MV-4-11 (cell line): ENCODE measurements at regions not wholly inside any gene's neighbourhood (a gene's known extent, or its start where the extent isn't known, plus 50 kb on each side); places are given as distances from the start of the nearest gene placed in this dataset.

Source experiments
- DNase-seq: peaks from one replicate; lab custom pipeline; 2025; lab: John Stamatoyannopoulos, UW

GRCh38 chr3:193850084-193850619 lies 257.1 kb downstream of the OPA1 start:
- no peak for DNase-seq

DNA sequence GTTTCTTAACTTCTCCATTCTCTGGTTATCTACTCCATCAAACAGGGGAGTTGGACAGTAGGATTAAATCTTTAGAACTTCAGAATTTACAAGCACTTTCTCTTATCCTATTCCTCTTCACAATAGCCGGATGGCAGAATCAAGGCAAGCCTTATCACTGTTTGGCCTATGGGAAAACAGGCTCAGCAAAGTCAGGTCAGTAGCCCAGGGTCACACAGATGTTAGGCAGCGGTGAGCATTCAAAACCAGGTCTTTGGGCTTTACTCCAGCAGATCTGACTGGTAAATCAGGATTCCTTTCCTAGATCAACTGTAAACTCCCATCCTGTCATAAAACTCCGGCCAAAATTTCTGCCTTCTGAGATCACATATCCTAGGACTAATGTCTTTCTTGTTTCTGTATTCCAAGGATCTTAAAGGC lies 258.4 kb downstream of the OPA1 start:
- no peak for DNase-seq

GRCh38 chr3:193851941-193852674 lies 259.1 kb downstream of the OPA1 start:
- DNase-seq, result no peak

GRCh38 chr3:193852901-193853300 lies 259.9 kb downstream of the OPA1 start:
- DNase-seq, result no peak

GRCh38 chr3:193853511-193854219 lies 260.7 kb downstream of the OPA1 start:
- DNase-seq, result no peak

GRCh38 chr3:193857996-193858395 lies 265.0 kb downstream of the OPA1 start:
- peak; percentile 40 for DNase-seq

DNA sequence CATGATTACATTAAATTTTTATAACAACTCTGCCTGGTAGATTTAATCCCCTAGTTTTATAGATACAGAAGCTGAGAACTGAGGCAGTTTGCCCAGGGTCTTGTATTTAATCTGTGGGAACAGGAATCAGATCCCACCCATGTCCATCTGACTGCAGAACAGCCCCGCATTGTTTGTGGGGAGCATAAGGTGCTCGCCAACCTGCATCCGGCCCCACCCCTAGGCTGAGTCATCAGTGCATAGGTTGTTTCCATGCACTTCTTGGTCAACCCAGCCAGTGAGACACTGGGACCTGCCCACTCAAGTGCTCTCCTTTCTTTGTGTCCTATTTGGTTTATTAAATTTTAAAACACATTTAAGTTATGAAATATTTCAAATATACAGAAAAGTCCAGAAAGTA lies 266.2 kb downstream of the OPA1 start:
- no peak for DNase-seq

- DNase-seq, result no peak
These were observed 268.0 kb downstream of the OPA1 start for GRCh38 chr3:193861012-193861411.

DNA sequence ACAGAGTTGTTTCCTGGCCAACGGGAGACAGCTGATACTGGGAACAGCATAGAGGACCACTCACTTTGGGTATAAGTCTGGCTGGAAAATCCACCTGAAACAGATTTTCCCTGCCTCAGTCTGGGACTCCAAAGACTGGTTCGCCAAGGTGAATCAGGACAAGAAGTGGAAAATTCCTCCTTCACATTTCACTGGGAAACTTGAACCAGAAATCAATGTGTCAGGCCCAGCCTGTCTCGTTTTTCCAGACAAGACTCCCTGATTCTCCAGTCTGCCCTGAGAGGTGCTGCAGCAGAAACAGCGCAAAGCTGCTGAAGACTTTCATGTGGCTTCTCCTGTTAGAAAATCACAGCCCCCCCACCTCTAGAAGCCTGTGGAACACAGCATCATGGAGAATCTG lies 269.8 kb downstream of the OPA1 start:
- DNase-seq, result no peak

GRCh38 chr3:193863657-193864357 lies 270.8 kb downstream of the OPA1 start:
- no peak for DNase-seq

- DNase-seq, result peak; percentile 75
These were observed 270.6 kb upstream of the HES1 start for GRCh38 chr3:193865339-193865738.

- DNase-seq, result no peak
These were observed 270.0 kb upstream of the HES1 start for GRCh38 chr3:193865896-193866480.

GRCh38 chr3:193868590-193868989 lies 267.4 kb upstream of the HES1 start:
- DNase-seq, result no peak

DNA sequence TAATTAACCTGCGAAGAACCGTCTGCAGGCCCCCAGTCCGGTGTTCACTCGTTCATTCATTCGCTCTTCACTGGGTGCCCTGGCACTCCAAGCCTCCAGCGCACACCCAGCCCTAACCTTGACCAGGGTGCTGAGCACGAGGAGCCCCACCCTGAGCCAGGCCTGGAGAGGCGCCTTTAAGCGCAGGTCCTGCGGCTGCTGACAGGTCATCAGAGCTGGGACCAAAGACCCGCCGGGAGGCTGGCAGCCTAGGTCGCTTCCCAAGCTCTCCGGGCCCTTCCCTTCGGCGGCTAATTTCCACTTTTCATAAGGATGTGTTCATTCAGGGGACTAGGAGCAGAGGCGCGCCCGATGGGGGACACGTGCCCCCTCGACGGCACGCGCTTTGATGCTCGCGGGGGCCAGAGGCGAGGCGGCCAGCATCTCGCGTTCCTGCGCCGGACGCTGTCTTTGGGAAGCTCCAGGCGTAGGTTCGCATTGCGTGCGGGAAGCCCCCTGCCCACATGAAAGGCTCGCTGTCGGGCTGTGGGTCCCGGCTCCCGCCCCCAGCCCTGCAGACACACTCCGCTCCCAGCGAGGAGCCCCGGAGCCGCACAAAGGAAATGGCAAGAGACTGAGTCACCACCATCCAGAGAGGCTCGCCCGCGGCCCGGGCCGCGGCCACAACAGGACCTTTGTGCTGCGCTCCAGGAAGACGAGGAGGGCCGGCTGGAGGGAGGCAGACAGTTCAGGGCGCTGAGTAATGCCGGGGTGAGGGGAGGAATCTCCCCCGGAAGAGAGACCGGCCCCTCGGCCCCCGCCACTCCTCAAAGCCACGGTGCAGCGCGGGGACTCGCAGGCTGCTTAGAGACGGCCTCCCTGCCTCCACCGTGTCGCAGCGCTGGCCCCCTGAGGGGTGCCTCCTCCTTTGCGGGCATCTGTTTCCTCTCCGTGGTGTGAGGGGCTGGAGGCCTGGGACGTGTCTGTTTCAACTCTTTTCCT lies 266.4 kb upstream of the HES1 start:
- peak; percentile 49 for DNase-seq

DNA sequence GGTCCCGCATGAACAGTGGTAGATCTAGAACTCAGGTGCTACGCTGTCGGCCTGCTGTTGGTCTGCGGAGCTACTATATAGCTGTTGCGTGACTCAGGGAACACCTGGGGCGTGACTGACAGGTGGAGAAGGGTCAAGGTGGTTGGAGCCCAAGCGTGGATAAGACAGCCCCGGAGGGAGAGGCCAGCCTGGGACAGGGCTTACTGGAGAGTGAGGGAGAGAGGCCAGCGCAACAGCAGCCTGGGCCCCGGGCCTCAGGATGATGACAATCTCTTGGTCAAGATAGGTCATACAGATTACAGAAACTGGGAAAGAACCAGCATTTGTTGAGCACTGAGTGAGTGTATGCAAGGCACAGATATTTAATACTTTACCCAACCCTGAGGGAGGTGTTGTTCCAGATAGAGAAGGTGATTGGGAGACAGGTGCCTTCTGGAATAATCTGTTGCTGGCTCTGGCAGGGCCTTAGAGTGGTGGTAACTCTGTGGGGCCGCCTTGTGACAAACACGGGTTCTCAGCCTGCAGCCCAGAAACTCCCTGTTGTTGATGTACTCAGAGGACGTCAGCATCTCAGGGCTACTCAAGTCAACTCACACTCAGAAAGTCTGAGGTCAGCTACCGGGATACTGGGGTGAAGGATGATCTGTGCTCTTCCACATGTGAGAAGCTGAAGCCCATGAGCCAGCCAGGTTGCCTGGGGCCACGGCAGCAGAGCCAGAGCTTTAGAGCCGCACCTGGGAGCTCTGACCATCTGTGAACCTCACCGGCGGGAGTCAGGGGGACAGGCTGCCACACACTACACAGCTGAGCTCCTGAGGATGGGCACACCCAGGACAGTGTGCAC lies 265.4 kb upstream of the HES1 start:
- DNase-seq, result no peak

DNA sequence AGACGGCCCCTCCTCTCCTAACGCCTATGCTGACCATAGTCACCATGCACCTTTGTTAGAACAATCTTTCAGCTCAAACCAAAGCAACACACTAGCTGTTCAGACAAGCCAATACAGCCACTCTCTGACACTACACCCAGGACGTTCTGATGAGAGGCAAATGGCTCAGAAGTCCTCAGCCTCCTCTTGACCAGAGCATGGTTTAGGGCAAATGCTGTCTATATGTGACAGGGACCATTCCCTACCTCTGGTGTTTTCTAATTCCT lies 264.8 kb upstream of the HES1 start:
- no peak for DNase-seq

DNA sequence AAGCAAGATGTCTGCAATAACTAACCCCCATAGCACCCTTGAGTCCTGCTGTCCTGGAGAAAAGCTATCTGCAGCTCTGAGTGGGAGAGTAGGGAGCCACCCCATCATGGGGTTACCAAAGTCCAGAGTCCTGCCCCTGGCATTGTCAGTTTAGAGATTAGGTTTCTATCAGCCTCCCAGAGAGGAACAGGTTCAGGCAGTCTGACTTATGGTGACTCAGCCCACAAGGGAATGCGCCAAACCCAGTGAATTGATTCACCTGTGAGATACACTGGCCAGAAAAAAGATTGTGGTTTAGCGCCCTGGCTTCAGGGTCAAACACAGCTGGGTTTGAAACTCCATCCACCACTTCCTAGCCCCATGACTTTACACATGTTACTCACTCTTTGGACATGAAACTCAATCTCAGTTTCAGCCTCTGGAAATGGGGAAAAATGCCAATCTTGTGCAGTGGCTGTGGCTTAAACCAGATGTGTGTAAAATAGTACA lies 263.6 kb upstream of the HES1 start:
- DNase-seq, result no peak

GRCh38 chr3:193873426-193874201 lies 262.3 kb upstream of the HES1 start:
- DNase-seq, result no peak

DNA sequence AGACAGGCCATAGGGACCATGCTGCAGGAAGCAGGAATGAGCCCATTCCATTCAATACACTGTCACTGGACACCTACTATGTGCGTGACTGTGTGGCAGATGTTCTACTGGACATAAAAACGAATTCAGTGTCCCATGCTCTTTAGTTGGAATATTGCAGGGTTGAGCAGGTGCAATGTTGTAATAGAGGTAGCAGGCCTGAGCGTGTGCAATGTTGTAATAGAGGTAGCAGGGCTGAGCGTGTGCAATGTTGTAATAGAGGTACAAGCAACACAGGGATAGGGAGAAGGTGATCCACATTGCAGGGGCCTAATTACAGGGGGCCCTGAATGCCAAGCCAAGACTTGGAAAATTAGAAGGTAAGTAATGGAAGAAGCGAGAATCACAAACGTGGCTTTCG lies 261.4 kb upstream of the HES1 start:
- DNase-seq, result no peak
